Chondrocyte (in vitro differentiated cells): ENCODE measurements at regions not wholly inside any gene's neighbourhood (a gene's known extent, or its start where the extent isn't known, plus 50 kb on each side); places are given as distances from the start of the nearest gene placed in this dataset.

Experiments used
- DNase-seq: peaks from one replicate; pipeline ENCODE4 v3.0.0; 2021; ENCODE audit warnings: mixed read lengths, low spot score
- H3K27ac Mint-ChIP-seq: one replicate; pipeline ENCODE4 v1.8.0; 2021; ENCODE audit warnings: mild to moderate bottlenecking, moderate library complexity, mixed read lengths; ENCODE audit not compliant: unreplicated experiment
- H3K27me3 Mint-ChIP-seq: 2 replicates; pipeline ENCODE4 v1.8.0; 2021; ENCODE audit warnings: low read depth, mixed read lengths
- H3K36me3 Mint-ChIP-seq: 2 replicates; pipeline ENCODE4 v1.8.0; 2021; ENCODE audit warnings: low read depth, mixed read lengths
- H3K4me1 Mint-ChIP-seq: 2 replicates; pipeline ENCODE4 v1.8.0; 2021; ENCODE audit warnings: low read depth, mild to moderate bottlenecking, mixed read lengths
- H3K4me3 Mint-ChIP-seq: one replicate; pipeline ENCODE4 v1.8.0; 2021; ENCODE audit warnings: mild to moderate bottlenecking, moderate library complexity, mixed read lengths; ENCODE audit not compliant: unreplicated experiment
- H3K9me3 Mint-ChIP-seq: 2 replicates; pipeline ENCODE4 v1.8.0; 2021; ENCODE audit warnings: low read depth, mixed read lengths
- CTCF ChIP-seq: fragments of 200-600 bp; sonication (generic); IDR thresholded peaks from 2 replicates; pipeline ENCODE4 v1.5.0; 2021; ENCODE audit warnings: antibody characterized with exemption, mild to moderate bottlenecking, moderate library complexity

GRCh38 chr11:15727520-15727914, 612.8 kb downstream of the INSC start:
- H3K36me3 Mint-ChIP-seq, result no peaks in the 10 kb centered on the region
- TF ChIP-seq CTCF, result no peak
- no peak for DNase-seq
- peaks cover 9% of the 10 kb centered on the region for H3K4me1 Mint-ChIP-seq
- H3K4me3 Mint-ChIP-seq, result no peak overlapping the region
- no peaks in the 10 kb centered on the region for H3K27me3 Mint-ChIP-seq
- no peaks in the 10 kb centered on the region for H3K9me3 Mint-ChIP-seq
- H3K27ac Mint-ChIP-seq, result no peak overlapping the region

GRCh38 chr11:15728207-15728606, 613.5 kb downstream of the INSC start:
- Mint-ChIP-seq H3K9me3 (no peaks in the 10 kb centered on the region), H3K4me3 (no peak overlapping the region), H3K27me3 (no peaks in the 10 kb centered on the region), H3K27ac (no peak overlapping the region), H3K36me3 (no peaks in the 10 kb centered on the region), H3K4me1 (peaks cover 9% of the 10 kb centered on the region)
- no peak for TF ChIP-seq CTCF
- DNase-seq, result no peak

GRCh38 chr11:15730263-15730994, 615.7 kb downstream of the INSC start:
- no peak for DNase-seq
- Mint-ChIP-seq H3K4me3 (no peak overlapping the region), H3K27ac (no peak overlapping the region), H3K9me3 (no peaks in the 10 kb centered on the region), H3K4me1 (peaks cover 9% of the 10 kb centered on the region), H3K27me3 (no peaks in the 10 kb centered on the region), H3K36me3 (no peaks in the 10 kb centered on the region)
- TF ChIP-seq CTCF, result no peak

- Mint-ChIP-seq H3K27ac (no peak overlapping the region), H3K36me3 (no peaks in the 10 kb centered on the region), H3K27me3 (no peaks in the 10 kb centered on the region), H3K9me3 (no peaks in the 10 kb centered on the region), H3K4me1 (peaks cover 9% of the 10 kb centered on the region), H3K4me3 (no peak overlapping the region)
- no peak for TF ChIP-seq CTCF
- no peak for DNase-seq
Measured at GRCh38 chr11:15730995-15731385, 616.3 kb downstream of the INSC start.

- Mint-ChIP-seq H3K27ac (no peak overlapping the region), H3K4me3 (no peak overlapping the region), H3K36me3 (no peaks in the 10 kb centered on the region), H3K9me3 (no peaks in the 10 kb centered on the region), H3K27me3 (no peaks in the 10 kb centered on the region), H3K4me1 (no peaks in the 10 kb centered on the region)
- no peak for TF ChIP-seq CTCF
- DNase-seq, result no peak
Measured at GRCh38 chr11:15735706-15736105, 620.6 kb downstream of the SOX6 start.
